Epithelial cell of esophagus (primary cell): ENCODE measurements at regions not wholly inside any gene's neighbourhood (a gene's known extent, or its start where the extent isn't known, plus 50 kb on each side); places are given as distances from the start of the nearest gene placed in this dataset.

Experiments
- DNase-seq: peaks from one replicate; pipeline ENCODE4 v3.0.0; 2010; ENCODE audit warnings: low read depth
- H3K4me3 ChIP-seq: 2 replicates; pipeline ENCODE4 v1.5.1; 2011; ENCODE audit warnings: mild to moderate bottlenecking, low read length, control low read depth
- TF ChIP-seq, protein P1 (sequence below): IDR thresholded peaks from 2 replicates; pipeline ENCODE4 v1.5.1; 2011; ENCODE audit warnings: low read depth, mild to moderate bottlenecking, low read length, control low read depth, inconsistent platforms; ENCODE audit not compliant: insufficient read depth; ENCODE audit errors: missing control alignments

GRCh38 chr13:50708461-50708860, 135.0 kb downstream of the DLEU7 start:
- TF ChIP-seq, protein P1, sequence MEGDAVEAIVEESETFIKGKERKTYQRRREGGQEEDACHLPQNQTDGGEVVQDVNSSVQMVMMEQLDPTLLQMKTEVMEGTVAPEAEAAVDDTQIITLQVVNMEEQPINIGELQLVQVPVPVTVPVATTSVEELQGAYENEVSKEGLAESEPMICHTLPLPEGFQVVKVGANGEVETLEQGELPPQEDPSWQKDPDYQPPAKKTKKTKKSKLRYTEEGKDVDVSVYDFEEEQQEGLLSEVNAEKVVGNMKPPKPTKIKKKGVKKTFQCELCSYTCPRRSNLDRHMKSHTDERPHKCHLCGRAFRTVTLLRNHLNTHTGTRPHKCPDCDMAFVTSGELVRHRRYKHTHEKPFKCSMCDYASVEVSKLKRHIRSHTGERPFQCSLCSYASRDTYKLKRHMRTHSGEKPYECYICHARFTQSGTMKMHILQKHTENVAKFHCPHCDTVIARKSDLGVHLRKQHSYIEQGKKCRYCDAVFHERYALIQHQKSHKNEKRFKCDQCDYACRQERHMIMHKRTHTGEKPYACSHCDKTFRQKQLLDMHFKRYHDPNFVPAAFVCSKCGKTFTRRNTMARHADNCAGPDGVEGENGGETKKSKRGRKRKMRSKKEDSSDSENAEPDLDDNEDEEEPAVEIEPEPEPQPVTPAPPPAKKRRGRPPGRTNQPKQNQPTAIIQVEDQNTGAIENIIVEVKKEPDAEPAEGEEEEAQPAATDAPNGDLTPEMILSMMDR = no peak
- no peak for DNase-seq
- no peak overlapping the region for H3K4me3 ChIP-seq

DNA sequence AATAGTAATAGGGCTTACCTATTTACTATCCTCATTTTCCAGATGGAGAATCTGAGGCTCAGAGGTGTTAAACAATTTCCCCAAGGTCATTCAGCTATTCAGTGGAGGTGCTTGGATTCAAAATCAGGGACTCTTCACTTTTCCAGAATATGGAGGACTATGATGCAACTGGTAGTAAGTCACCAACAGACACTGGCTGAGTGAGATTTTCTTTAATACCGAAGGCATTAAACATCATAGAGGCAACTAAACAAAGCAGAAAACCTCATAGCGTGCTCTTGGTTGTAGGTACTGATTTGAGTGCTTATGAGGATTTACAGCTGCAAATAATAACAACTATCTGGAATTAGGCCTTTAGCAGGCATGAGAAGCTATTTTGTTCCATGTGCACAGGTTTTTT, 134.4 kb downstream of the DLEU7 start:
- TF ChIP-seq, protein P1 = no peak
- H3K4me3 ChIP-seq = no peak overlapping the region
- no peak for DNase-seq

- DNase-seq = no peak
- no peak overlapping the region for H3K4me3 ChIP-seq
- TF ChIP-seq, protein P1 = no peak
Measured at GRCh38 chr13:50711131-50711815, 132.2 kb downstream of the DLEU7 start.

GRCh38 chr13:50711996-50712395, 131.5 kb downstream of the DLEU7 start:
- DNase-seq = no peak
- no peak overlapping the region for H3K4me3 ChIP-seq
- TF ChIP-seq, protein P1 = no peak

- H3K4me3 ChIP-seq = no peak overlapping the region
- no peak for DNase-seq
- TF ChIP-seq, protein P1 = no peak
Measured at GRCh38 chr13:50712456-50712855, 131.0 kb downstream of the DLEU7 start.

DNA sequence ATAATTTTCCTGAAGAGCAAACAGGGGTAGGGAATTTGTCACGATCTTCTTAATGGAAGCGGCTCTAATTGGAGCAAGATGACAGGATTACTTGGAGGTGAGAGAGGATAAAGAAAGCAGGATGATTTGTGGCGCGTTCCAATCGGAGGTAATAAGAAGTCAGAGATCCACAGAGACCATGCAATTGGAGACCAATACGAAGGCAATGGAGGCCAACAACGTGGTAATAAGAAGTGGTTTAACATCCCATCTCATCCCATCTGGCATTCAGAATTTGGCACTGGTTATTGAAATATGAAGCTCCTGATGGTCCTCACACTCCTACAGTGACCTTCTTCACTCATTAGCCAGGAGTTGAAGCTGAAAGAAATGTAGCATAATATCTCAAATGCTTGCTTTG, 130.6 kb downstream of the DLEU7 start:
- TF ChIP-seq, protein P1 = no peak
- no peak overlapping the region for H3K4me3 ChIP-seq
- DNase-seq = no peak
